HG03066 (cell line): ENCODE measurements at regions not wholly inside any gene's neighbourhood (a gene's known extent, or its start where the extent isn't known, plus 50 kb on each side); places are given as distances from the start of the nearest gene placed in this dataset.

Experiments used
- ATAC-seq: cut with Tn5 transposase; IDR thresholded peaks from one replicate; pipeline ENCODE4 v1.9.1; 2021; ENCODE audit warnings: low read depth; ENCODE audit not compliant: unreplicated experiment

DNA sequence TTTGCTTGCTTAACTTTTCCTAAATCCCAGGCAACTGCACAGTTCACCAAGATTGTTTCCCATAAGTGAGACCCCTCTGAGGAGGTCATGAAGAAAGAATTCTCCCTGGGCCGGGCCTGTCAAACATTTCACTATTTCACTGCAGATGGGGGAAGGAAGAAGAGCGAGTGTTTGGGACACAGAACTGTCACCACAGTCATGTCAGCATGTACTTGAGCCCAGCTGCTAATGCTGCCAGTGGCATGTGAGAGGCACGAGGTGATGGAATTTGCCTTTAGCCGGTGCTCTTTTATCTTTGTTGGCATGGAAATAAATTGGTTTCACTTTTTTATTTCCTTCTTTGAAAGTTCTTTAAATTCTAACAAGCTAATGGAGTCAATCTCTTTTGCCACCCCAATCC, 277.9 kb upstream of the GADL1 start:
- ATAC-seq = no peak

DNA sequence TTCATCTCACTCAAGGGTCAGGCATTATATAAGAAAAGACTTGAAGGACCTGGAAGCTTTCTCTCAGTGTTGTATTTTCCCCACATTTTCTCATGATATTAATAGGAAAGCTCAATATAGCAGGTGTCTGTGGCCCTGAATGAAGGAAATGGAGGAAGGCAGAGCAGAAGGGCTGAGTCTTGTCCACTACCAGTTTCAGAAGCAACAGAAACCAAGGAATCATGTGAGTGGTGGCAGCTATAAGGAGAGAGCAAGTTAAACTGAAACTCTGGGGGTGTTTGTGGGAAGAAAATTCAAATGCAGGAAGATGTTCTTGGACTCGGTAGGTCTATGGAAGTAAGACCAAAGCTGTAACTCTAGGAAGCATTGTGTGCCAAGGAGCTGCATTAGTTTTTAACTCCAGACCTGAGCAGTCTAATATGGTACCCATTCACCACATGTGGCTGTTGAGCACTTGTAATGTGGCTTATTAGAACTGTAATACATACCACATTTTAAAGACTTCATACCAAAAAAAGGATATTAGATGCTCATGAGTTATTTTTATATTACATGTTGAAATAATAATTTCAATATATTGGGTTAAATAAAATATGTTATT, 278.8 kb upstream of the GADL1 start:
- no peak for ATAC-seq

DNA sequence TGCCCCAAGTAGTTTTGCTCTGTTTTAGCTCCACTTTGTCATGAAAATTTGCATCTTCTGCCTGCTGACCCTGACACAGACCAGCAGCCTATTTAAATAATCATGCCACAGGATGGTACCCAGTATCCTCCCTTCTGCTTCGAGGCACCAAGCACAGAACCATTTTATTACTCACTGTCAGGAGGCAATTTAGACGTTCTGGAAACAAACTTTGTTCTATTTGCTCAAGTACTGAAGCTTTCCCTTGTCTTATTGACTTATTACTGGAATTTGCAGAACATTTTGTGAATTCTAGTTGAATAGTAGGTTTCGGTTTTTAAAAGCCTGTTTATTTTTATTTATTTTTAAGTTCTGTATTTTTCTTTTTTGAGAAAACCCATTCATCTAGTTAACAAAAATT, 279.6 kb upstream of the GADL1 start:
- ATAC-seq = no peak

DNA sequence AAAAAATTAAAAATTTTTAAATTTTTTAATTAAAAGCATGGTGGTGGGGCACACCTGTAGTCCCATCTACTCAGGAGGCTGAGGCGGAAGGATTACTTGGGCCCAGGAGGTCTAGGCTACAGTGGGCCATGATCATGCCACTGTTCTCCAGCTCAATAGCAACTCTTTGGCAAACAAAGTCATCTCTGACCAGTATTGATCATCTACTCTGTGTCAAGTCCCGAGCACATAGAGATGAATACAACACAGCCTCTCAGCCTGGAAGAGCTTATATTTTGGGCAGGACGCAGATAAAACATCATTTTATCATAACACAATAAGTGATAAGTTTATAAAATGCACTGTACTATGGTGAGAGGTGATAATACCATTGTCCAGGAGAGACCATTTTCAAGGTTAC, 281.6 kb upstream of the GADL1 start:
- ATAC-seq = no peak

DNA sequence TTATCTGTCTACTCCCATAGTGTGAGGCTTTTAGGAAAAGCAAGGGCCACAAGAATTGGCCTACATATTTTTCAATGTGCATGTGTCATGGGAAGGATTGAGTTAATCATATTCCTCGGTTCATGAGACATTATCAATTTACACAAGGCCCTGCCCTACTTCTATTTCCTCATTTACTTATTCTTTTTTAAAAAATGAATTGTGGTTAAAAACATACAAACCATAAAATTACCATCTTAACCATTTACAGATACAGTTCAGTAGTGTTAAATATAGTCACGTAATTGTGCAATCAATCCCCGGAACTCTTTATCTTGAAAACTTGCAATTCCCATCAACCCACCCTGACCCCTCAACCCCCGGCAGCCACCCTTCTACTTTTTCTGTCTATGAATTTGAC, 284.0 kb upstream of the GADL1 start:
- no peak for ATAC-seq

DNA sequence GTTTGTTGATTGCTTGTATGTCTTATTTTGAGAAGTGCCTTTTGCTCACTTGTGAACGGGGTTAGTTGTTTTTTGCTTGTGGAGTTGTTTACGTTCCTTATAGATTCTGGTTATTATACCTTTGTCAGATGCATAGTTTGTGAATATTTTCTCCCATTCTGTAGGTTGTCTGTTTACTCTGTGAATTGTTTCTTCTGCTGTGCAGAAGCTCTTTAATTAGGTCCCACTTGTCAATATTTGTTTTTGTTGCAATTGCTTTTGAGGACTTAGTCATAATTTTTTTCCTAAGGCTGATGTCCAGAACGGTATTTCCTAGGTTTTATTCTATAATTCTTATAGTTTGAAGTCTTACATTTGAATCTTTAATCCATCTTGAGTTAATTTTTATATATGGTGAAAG, 285.3 kb upstream of the GADL1 start:
- ATAC-seq = no peak

DNA sequence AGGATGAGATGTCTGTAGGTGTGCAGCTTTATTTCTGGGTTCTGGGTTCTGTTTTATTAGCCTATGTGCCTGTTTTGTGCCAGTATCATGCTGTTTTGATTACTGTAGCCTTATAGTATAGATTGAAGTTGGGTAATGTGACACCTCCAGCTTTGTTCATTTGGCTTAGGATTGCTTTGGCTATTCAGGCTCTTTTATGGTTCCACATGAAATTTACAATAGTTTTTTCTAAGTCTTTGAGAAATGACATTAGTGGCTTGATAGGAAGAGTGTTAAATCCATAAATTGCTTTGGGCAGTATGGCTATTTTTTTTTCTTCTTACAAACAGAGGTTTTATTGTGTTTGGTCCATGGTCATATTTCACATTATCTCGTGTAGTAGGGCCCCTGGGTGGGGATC, 285.8 kb upstream of the GADL1 start:
- no peak for ATAC-seq

DNA sequence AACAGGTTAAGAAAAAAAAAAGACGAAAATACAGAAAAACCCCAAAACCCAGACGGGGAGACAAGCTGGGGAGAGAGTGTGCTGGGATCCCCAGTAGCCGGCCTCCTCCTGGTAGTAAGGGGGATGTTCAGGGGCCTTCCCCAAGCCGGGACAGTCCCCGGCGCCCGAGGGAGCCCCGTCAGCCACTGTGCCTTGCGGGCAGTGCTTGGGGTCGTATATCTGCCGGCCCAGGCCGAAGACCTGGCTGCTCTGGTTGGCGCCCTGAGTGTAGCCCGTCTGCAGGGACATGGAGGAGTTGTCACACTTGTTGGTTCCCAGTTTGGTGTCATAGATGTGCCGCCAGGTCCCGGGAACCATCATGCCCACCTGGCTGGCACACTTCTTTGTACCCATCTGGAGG, 287.2 kb upstream of the GADL1 start:
- no peak for ATAC-seq

DNA sequence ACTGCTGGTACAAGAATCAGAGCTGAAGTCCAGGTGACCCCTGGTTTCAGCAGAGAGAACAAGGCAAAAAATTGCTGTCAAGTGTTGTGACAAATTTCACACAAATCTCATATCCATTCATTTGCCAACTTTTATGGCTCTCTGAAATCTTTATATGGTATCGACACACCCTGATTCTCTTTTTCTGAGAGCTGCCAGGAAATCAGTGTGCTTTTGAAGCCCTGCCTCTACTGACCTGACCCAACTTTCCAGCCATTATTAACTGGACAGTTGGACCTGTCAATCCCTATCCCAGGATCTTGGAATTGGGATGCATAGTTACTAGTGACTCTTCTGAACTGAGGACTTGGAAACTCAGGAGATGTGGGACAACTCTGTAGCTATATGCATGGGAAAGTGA, 288.2 kb upstream of the GADL1 start:
- no peak for ATAC-seq

DNA sequence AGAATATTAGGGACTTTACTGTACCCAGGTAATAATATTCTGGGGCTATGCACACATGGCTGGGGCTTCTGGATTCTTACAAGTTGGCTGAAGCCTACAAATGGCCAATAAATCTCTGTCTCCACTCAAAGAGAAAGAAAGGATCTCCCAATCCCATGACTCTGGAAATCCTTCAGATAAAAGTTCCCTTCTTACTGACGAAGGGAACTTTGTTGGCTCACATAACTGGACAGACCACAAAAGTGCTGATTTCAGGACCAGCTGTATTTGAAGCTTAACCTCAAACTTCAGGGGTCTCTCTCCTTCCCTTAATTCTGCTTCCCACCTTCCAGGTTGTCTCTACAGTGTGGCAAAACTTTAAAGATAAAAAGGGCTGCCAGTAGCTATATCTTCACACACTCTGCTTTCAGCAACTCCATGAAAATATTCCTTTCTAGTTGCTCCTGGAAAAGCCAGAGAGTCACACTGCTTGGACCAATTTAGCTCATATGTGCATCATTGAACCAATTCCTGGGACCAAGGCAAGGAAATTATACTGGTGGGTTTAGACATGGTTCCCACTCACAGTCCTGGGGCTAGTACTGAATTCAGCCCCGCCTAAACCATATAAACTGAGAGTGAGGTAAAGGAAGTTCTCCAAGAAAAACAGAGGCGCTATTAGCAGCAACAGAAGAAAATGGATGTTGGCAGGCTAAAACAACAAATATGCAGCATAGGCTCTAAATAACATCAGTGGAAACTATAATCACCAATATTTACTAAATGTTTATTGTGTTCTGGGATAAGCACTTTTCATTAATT, 290.0 kb upstream of the GADL1 start:
- no peak for ATAC-seq

DNA sequence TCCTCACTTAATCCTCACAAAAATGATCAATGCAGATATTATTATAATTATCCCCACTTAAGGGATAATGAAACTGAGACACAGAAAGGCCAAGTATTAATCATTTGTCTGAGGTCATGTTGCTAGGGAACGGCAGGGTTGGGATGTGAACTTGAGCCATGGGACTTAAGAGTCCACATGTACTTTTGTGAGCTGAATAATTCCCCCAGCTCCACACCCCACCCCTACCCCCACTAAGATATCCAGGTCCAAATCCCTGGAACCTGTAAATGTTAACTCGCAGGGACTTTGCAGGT, 290.5 kb upstream of the GADL1 start:
- ATAC-seq = no peak

DNA sequence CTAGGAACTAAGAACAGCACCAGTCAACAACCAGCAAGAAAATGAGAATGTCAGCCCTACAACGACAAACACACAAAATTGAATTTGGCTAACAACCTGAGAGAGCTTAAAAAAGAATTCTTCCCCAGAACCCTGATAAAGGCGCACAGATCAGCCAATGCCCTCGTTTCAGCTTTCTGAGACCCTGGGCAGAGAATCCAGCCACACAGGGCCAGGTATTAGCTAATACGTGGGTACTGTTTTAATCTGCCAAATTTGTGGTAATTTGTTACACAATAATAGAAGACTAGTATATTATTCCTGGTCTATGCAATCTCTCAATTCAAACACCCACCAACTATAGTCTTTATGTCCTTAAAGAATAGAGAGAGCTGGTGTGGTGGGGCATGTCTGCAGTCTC, 291.6 kb upstream of the GADL1 start:
- no peak for ATAC-seq

DNA sequence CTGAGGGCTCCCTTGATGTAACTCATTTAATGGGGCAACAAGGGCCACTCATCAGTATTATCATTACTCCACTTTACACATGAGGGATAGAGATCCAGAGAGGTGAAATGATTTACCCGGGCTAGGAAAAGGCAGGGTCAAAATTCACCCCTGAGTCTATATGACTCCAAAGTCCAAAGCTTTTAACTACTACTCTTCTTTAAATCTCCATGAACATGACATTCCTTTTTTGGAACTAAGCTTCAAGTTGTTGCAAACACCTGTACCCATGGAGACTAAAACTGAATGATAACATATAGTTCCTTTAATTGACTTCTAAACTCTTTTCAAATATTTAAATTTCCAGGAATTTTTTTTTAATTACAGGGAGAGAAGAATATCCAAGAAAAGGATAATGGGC, 292.9 kb upstream of the GADL1 start:
- no peak for ATAC-seq

DNA sequence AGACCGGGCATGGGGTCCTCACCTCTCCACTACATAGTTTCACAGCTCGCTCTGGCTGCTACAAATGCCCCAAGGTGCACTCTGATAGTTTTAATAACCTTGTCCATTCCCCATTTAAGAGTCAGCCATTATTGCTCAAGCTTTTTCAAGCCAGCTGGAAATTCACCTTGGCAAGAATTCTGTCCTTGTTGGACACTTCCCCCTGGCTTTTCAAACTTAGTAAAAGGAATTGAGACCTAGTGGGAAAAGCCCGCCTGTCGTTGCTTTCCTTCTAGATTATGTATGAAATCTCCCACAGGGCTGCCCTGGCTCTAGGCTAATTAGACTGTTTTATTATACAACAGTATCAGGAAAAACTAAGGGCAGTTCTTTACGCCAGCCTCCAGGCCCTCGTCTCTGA, 293.7 kb upstream of the GADL1 start:
- ATAC-seq = no peak

DNA sequence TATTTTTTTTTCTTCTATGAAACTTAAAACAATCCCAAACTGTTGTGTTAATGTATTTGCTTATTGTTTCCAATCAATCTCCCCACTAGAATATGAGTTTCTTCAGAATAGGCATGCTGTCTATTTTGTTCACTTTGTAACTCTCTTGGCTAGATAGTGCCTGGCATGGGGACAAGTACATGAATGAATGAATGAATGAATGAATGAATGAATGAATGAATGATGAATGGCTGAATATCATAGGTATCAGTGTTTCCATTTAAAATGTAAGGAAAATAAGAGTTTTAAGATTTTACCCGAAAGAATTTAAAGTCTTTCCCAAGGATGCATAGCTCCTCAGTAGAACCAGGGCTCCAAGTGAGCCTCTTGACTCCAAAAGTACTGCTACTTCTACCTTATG, 294.9 kb upstream of the GADL1 start:
- ATAC-seq = no peak

DNA sequence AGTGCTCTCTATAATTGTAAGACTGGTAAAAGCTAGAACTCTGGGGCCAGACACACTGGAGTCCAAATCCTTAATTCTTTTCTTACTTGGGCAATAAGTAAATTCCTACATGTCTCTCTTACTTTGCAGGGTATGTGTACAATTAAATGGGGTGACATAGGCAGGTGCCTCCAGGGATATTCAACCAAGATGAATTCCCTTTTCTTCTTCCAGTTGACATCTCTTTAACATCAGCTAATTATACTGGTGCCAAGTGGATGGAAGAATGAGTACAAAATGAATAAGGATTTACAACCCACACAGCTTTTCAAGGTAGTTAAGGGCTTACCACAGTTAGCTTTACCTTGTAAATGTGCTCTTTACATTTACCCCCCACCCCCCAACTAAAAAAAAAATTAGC, 295.5 kb upstream of the GADL1 start:
- ATAC-seq = no peak

DNA sequence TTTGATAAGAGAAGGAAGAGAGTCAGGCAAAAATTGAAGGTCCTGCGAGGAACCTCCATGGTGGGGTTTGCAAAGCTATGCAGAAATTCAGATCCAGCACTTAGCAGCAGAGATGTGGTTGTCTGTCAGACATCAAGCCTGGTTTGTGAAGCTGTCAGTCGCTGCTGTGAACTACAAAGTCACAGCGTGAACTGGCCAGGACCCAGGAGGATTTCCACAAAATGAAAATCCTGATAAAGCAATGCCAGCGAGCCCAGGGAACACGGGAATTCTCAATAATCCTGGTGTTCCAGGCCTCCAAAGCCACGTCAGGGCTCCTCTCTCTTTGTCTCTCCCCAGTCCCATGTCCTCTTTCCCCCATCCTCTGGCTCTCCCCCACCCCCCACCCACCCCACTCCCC, 296.9 kb upstream of the GADL1 start:
- no peak for ATAC-seq

DNA sequence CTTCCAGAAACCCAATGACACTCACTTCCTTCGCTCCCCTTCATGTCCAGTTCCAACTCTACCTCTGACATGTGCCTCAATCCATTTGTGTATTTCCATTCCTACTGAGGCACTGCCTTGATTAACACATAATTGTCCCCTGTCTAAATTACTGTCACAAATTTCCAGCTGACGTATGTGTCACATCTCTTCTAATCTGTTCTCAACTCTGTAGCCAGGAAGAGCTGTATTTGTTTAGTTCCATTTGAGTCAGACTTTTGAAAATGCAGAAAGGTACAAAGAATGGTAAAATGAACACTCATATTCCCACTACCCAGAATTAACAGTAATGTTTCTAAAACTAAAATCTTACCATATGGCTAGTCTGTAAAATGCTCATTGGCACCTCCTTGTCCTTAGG, 299.0 kb upstream of the GADL1 start:
- no peak for ATAC-seq

DNA sequence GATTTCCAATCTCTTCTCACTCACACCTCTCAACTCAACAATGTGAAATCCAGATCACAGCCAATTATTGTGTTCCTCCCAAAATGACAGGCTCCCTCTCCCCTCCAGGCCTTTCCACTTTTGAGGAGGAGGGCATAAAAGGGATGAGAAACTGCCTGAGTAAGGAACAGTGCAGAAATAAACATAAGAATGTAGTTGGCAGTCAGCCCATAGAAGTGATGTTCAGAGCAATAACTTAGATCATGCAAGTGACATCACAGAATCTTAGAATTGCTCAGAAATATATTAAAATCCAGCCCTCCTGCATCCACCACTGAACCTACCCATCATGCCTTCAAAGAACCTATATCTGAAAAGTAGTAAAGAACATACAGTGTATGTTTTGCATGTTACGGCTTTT, 299.4 kb upstream of the GADL1 start:
- no peak for ATAC-seq

DNA sequence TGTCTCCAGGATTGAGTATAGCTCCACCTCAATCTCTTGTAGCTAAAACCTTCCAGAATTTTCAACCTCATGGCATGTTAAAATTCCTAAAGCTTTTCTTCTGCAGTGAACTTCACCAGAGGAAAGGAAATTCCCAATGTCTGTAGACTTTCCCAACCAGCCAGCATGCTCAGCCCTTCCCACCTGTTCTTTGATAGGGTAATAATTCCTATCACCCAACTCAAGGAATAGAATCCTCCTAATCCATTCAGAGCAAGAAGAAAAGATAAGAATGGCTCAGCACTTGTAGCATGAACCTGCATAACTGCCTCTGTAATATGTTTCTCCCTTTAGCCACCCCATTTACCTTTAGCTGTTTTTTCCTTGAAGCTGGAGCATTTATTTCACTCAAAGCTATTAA, 301.8 kb upstream of the GADL1 start:
- ATAC-seq = no peak

DNA sequence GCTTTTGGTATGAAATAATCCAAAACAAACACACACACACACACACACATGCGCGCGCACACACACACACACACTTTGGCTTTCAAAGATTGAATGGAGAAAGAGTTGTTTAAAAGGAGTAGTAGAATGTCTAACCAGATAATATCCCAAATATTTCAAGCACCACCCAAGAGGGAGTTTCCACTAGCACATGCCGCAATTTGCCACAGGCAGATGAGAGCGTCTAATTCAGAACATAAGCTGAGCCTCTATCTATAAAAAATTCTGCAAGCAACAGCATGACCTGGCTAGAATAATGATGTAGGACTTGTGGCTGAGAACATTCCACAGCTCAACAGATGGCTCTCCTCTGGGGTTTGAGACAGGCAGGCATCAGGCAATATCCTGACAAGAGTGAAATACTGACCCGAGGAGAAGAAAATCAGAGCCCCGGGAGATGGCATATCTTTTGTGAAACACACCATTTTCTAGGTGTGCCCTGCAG, 302.5 kb upstream of the GADL1 start:
- no peak for ATAC-seq

DNA sequence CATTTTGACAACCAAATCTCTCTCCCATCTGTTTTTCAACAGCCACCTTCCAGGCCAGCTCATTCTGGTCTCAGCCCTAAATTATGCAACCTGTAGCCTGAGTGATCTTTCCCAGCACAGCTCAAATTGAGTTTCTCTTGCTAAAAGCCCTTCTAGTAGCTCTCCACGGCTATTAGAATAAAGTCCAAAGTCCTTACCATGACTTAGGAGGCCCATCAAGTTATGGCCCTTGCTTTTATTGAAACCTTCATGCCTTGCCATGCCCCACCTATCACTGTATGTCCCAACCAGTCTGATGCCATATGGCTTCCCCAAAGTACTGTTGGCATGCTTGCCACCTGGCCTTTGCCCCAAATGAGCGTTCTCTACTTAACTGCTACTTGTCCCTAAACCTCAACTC, 303.5 kb upstream of the GADL1 start:
- no peak for ATAC-seq

DNA sequence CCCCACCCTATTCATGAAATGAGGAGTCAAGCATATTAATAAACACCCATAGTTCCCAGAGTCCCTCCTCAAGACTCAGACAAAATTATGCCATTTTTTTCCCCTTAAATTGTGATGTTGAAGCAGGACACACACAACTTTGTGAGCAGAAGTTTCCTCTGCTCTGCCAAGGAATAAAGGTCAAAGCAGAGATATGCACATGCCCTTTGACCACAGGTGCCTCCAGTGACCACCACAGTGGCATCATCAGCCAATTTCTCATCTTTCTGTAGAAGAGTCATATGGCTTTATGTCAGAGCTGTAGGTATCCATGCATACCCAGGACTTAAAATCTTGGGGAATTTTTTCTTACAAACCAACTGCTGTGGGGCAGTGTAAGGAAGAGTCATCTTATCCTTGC, 304.4 kb upstream of the GADL1 start:
- no peak for ATAC-seq
